Head of caudate nucleus (tissue), 42 donors: ENCODE measurements at regions not wholly inside any gene's neighbourhood (a gene's known extent, or its start where the extent isn't known, plus 50 kb on each side); places are given as distances from the start of the nearest gene placed in this dataset.

ENCODE experiments used
- DNase-seq, 42 donors: peaks; one replicate each; pipeline versions ENCODE4 v3.0.0 to v3.0.0-alpha.2; 2020 to 2021; ENCODE audit warnings: mixed read lengths in 7 of 42
- intact Hi-C: fragments of 100-400 bp; cut with DNase I; formaldehyde crosslinking; loops from one replicate; pipeline ENCODE4 v1.15.0; 2022

DNA sequence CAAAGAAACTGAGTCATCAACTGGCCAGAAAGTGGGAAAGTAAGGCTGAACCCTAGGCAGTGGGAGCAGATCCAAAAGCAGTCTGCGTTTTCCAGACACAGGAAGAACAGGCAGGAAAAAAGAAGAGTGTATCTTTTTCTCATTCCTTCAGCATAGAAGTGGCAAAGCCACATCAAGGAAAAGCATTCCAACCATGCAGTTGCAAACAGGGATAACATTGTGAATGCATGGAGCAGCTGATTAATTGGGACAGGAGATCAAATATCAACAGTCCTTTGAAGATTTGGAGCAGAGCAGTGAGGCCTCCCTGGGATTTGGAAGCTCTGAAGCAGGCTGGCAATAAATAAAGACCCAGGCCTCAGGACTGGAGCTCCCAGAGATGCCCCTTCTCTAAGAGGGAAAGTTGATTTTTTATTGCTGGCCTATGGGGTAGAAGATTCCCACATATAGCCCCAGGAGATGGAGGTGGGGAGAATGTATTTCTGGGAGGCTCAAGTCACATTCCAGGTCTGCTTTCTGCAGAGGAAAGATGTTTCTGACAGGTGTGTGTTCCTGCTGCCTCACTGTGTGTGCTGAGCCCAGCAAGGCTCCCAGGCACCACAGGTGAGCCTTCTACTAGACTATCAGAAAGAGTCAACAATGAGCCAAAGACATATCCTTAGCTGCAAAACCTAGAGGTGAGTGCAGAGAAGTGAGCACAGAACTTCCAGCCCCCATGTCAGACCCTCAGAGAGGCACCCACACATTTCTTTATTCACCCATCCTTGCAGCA, 222.5 kb downstream of the RAB28 start:
- intact Hi-C loops: no loop called here
- no peak for DNase-seq

DNA sequence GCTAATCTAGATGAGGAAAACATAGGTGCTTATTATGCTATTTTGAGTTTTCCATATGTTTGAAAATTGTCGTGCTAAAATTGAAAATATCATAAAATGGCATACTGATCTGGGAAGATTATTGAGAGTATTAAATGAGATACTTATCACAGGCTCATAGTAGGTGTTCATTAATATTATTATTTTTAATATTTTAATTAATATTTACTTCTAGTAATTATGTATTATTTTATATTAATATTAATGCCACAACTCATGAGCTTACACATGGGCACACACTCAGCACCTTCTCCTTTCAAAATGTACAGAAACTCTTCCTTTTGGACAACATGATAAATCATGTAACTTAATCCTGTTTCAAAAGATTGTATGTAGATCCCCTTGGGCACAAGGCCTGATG, 223.6 kb downstream of the RAB28 start:
- intact Hi-C loops: no loop called here
- no peak for DNase-seq

DNA sequence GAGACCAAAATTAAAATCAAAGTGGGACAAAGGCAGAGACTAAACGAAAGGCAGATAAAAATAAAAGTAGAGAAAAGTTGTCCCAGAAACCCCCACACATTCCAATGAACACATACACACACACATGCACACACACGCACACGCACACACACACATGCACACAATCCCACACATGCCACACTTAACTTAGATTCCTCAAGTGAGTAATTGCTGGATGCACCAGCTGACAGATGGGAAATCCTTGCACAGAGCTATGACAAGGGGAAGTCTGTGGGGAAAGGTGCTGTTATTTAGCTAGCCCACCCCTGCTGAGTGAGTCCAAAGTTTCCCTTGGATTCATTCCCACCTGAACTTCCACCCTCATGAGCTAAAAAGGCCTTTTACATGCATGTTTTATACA, 233.9 kb downstream of the RAB28 start:
- DNase-seq: no peak
- intact Hi-C loops: no loop called here

DNA sequence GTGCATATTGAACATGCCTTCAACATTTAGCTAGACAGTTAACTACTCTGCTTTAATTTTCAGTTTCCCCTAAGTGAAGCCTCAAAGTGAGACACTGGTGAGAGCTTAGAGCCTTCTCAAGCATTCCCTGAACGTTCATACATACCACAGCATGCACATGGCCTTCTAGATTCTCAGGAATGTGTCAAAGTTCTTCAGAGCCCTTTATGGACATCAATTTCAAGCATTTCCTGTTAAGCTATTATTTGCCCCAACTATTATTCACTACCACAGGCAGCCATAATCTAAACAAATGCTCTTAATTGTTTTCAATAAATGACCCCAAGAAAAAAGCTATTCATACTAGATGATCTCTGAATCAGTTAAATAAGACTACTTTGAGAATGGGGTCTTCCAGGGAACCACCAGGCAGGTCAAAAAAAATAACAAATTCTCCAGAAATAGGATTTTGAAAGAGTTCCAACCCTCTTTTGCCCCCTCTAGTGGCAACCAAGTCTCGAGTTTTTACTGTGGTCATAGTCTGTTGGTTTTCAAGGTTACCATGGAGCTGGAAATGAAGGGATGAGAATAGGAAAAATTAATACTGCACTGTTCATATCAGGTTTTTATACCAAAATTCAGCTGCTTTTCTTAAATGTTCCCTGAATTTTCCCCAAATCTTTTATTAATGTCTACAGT, 235.4 kb downstream of the RAB28 start:
- intact Hi-C loops: no loop called here
- DNase-seq: no peak

DNA sequence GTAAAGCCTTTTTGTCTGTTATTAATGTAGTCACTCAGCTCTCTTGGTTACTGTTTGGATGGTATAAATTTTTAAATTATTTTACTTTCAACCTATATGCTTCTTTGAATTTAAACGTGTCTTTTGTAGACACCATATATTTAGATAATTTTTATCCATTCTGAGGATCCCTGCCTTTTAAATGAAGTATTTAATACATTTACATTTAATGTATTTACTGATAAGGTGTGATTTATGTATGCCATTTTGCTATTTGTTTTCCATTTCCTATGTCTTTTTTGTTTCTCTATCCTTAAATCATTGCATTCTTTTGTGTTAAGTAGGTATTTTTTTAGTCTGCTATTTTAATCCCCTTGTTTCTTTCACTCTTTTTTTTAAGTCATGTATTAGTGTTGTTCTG, 238.0 kb downstream of the RAB28 start:
- intact Hi-C loops: no loop called here
- DNase-seq: no peak

DNA sequence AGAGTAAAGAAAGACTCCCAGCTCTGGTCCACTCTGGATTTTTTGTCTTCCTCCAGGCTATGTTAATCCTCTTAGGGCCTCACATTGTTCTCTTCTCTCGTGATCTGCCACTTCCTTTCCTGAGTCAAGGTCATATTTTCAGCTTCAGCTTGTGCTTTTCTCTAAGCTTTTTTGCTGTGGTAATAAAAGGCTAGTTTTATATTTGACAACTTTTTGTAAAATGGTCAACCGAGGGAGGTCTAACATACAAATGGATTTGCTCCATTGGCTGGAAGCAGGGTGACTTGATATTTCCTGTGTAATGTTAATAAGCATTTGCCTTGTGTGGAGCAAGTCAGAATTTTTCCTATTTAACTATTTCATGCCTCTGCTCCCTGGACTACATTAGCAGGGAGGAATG, 239.7 kb downstream of the RAB28 start:
- intact Hi-C loops: no loop called here

DNA sequence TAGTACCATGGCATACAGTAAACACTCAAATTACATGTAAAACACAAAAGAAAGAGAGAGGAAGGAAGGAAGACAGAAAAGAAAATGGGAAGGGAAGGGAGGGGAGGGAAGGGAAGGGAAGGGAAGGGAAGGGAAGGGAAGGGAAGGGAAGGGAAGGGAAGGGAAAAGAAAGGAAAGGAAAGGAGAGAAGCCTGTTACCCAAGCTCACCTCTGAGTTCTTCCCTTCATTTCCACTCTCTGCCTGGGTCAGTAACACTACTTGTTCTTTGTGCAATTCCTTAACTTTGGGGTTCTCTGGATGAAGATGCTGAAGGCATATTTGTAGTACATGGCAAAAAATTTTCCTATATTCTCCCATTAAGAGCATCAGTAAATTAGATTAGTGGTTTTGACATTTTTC, 241.0 kb downstream of the RAB28 start:
- DNase-seq: no peak
- intact Hi-C loops: no loop called here

More for the DNA sequence above, 239.7 kb downstream of the RAB28 start:
- DNase-seq: no peak

DNA sequence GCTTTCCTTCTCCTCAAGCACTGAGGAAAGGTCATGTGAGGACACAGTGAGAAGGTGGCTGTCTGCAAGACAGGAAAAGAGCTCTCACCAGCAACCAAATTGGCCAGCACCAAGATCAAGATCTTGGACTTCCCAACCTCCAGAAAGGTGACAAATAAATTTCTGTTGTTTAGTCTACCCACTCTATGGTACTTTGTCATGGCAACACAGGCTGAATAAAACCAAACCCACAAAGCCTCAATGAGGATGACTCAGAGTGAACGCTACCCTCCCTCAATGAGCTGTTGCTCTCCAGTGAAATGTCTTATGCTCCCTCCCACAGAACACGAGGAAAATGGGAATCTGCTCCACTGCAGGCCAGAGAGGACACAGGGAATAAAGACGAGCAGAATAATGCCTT, 244.1 kb downstream of the RAB28 start:
- no peak for DNase-seq
- intact Hi-C loops: no loop called here

DNA sequence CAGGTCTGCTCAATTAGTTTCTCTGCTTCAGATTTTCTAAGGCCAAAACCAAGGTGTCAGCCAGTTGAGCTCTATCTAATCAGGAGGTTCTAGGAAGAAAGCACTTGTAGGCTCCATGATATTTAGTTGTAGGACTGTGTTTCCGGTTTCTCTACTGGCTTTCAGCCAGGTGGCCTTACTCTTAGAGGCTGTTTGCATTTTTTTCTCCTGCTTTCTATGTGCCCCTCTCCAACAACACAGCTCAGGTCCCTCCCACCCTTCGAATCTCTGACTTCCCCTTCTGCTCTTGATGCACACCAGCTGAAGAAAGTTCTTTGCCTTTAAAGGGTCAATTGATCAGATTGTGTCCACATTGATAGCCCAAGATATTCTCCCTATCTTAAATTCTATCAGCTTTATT, 245.2 kb downstream of the RAB28 start:
- no peak for DNase-seq
- intact Hi-C loops: no loop called here

DNA sequence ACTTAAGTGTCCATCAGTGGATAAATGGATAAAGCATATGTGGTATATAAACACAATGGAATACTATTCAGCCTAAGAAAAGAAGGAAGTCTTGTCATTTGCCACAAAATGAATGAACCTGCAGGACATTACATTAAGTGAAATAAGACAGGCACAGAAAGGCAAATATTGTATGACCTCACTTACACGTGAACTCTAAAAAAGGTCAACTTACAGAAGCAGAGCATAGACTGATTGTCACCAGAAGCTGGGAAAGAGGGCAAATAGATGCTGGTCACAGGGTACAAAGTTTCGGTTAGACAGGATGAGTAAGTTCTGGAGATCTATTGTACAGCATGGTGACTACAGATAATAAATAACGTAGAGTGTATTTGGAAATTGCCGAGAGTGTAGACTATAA, 247.7 kb downstream of the RAB28 start:
- DNase-seq: no peak
- intact Hi-C loops: no loop called here

DNA sequence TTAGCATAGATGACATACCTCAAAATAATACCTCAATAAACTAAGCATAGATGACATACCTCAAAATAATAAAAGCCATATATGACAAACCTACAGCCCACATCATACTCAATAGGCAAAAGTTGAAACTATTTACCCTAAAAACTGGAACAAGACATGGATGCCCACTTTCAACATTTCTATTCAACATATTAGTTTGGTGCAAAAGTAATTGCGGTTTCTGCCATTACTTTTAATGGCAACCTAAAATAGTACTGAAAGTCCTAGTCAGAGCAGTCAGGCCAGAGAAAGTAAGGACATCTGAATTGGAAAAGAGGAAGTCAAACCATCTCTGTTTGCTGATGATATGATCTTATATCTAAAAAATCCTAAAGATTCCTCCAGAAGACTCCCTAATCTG, 250.4 kb downstream of the RAB28 start:
- DNase-seq: no peak
- intact Hi-C loops: no loop called here

DNA sequence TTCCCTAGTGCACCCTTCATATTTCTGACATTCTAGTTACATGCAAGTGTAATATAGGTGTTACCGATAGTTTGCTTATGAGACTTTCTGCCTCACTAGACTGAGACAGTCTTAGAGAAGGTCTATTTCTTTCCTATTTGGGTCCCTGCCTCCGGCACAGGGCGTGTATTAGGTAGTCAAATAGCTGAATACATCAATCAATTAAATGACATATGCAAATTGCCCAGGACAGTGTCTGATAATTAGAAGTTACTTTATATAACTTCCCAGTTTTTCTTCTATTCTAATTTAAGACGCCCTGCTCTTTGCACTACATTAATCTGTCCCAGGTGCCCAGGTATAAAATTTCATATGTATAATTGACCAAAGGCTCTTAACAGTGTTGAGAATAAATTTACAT, 264.2 kb downstream of the RAB28 start:
- DNase-seq: no peak
- intact Hi-C loops: no loop called here

DNA sequence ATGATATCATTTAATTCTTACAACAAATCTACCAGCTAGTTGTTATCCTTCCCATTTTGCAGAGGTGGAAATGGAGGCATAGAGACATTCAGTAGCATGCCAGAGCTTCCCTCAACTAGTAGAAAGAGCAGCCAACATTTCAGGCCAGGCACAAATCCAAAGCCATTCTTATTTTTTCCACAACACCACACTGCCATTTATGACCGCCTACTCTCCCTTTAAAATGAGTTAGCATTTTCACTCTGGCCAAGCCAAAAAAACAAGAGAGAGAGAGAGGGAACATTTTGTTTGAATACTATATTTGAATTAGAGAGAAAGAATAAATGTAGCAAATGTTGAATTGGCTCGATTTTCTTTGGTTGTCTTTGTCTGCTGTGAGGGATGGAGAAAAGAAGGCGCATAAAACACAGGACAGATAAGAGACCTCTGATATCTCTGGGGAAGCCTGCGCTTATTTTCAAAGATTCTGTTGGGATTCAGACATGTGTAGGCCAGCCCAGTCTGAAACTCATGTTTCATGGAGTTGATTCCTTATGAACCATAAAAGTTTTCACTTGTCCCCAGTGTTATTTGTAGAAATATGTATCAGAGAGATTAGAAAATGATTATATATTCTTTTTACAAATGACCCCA, 265.7 kb downstream of the RAB28 start:
- intact Hi-C loops: no loop called here
- DNase-seq: peak in 2 of 42 donors; percentile 6 to 16

DNA sequence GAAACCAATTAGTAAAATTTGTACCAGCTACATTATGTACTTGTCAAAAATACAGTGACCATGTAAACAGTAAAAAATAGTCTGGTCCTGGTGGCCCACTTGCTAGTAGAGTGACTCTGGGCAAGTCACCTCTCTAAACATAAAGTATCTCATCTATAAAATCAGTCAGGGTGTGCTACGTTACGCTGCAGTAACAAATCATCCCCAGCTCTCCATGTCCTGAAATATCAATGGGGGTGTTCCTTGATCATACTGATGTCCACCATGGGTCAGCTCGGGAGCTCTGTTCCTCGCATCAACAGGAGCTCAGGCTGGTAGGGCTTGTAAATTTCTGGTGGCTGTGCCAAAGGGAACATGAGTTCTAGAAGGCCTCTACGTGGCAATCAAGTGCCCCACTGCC, 268.6 kb downstream of the RAB28 start:
- DNase-seq: no peak
- intact Hi-C loops: no loop called here

DNA sequence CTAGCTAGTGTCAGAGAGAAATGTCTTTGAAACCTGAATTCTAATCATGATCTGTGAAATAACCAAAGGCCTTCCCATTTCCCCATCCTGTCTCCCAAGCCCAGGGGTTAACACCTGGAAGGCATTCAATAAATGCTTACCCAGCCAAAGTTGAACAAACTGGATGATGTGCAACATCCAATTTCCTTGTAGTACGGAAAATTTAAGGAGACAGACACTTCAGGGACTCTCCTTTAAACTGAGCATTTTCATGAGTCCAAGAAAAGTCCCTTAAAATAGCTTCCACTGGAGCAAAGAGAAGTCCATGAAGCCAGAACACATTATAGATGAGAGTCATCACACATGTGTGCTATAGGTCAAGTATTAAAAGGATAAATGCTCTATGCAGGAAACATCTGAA, 271.2 kb downstream of the RAB28 start:
- intact Hi-C loops: no loop called here
- DNase-seq: no peak

DNA sequence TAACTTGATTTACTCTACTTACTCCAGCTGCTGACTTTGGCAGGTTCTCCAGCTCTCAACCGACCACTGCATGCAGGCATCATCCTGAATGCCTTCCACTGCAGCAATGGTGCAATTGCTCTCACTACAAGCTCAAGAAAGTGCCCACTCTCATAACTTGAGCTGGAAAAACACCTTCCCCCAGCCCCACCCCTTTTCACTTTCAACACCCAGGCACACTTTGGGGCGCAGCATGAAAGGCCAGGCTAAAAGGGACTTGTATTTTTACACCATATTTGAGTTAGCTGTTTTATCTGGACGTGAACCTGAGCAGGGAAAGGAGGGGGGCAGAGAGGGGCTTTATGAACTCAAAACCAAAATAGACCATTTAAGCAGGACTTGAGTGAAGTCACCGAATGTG, 274.5 kb downstream of the RAB28 start:
- no peak for DNase-seq
- intact Hi-C loops: no loop called here

DNA sequence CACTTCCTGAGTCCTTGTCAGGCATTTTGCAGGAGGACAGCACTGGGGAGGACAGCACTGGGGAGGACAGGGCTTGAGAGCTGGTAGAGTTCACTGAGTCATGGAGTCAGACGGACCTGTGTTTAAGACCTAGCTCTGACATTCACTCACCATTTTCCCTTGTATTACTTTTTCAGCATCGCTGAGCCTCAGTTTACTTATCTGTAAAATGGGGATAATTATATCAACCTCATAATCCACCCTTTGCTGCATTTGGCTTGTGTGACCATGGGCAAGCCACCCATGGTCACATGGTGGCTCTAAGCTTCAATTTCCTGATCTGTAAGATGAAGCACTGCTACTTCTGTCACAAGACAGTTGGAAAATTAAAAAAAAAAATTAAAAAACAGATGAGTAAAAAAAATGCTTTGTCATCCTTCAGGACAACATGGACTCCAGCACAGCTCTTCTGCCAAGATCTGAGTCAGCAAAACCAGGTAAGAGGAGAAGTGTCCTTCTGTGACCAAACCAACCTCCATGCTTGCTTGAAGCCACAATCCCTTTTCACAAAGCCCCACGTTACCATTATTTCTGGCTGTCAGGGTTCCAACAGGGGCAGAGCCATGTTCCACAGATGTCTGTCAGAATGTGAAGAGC, 275.5 kb downstream of the RAB28 start:
- DNase-seq: no peak
- intact Hi-C loops: no loop called here

DNA sequence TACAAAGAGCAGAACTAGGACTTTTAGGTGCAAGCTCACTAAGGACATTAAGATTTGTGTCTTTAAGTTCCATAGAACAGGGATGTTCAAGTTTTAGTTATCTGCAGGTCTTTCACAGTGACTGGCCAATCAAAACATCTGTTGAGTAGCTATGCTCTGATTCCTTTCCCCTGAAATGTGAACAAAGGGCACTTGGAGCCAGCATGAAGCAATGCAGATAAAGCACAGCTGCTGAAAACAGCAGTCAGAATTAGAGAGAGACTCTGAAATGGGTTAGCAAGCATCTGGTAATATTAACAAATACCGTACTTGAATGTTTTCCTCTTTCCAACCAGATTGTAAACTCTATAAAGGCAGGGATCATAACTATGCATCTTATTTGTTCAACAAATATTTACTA, 276.9 kb downstream of the RAB28 start:
- DNase-seq: no peak
- intact Hi-C loops: no loop called here

DNA sequence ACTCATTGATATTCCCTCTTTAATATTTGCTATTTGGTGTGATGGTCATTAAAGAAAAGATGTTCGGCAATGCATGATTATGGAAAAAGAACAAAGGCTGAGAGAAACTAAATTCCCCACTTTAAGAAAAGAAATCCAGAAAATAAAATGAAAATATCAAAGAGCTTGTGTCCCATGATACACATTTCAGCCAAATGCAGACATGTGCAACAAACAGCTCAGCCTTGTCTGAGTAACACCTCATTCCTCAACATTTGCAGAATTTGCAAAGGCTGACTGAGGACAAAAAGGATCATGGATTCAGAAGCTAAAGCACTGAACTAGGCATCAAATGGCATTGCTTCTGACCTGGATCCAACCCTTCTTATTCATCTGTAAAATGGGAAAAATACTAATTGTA, 281.0 kb downstream of the RAB28 start:
- intact Hi-C loops: no loop called here
- DNase-seq: no peak

DNA sequence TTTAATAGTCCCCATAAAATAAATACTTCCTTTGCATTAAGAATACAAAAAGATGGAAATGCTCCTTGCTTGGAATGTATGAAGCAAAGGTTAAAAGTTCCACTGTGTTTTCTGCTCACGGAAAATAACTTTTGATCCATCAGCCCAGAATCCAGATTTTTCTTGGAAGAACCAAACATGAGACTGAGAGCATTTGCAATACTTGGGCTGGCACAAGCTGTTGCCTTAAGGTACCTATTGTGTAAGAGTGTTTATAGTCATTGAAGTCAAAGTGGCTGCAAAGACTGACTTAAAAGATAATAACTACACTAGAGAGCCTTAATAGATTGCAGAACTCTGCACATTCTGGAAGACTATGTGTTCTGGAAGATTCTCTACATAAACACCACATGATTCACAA, 281.4 kb downstream of the RAB28 start:
- intact Hi-C loops: no loop called here

More for the DNA sequence above, 281.4 kb downstream of the RAB28 start:
- DNase-seq: no peak
